ENCODE measurements at regions not wholly inside any gene's neighbourhood (a gene's known extent, or its start where the extent isn't known, plus 50 kb on each side); places are given as distances from the start of the nearest gene placed in this dataset.

DNA sequence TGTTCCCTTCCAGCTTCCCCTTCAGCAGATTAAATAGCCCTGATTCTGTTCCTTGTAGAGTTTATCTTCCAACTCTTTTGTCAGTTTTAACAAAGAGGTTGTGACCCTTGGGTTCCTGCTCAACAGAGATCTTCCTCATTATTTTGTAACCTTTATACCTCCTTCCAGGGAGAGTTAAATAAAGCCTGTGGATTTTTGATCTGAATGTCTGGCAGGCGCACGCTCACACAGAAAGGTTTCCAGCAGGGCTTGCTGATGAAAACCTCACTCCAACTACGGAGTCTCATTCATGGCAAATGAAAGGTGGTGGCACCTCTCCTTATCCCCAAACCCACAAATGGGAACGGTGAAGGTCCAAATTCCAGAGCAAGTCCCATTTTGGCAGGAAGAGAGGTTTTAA is 129.0 kb downstream of the SREK1 start:
- TF ChIP-seq, protein P1, sequence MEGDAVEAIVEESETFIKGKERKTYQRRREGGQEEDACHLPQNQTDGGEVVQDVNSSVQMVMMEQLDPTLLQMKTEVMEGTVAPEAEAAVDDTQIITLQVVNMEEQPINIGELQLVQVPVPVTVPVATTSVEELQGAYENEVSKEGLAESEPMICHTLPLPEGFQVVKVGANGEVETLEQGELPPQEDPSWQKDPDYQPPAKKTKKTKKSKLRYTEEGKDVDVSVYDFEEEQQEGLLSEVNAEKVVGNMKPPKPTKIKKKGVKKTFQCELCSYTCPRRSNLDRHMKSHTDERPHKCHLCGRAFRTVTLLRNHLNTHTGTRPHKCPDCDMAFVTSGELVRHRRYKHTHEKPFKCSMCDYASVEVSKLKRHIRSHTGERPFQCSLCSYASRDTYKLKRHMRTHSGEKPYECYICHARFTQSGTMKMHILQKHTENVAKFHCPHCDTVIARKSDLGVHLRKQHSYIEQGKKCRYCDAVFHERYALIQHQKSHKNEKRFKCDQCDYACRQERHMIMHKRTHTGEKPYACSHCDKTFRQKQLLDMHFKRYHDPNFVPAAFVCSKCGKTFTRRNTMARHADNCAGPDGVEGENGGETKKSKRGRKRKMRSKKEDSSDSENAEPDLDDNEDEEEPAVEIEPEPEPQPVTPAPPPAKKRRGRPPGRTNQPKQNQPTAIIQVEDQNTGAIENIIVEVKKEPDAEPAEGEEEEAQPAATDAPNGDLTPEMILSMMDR (IDR thresholded peaks at IDR 0.05), result no peak
- TF ChIP-seq EZH2 (IDR thresholded peaks at IDR 0.05) (no peak), EZH2phosphoT487 (IDR thresholded peaks at IDR 0.05) (peak; percentile 32)

All from neural progenitor cell (in vitro differentiated cells).